CD4-positive, alpha-beta T cell treated with Interleukin-10 for 1 hour (primary cell): ENCODE measurements at regions not wholly inside any gene's neighbourhood (a gene's known extent, or its start where the extent isn't known, plus 50 kb on each side); places are given as distances from the start of the nearest gene placed in this dataset.

Source experiments
- DNase-seq: peaks from one replicate; pipeline ENCODE4 v3.0.0-alpha.2; 2020

DNA sequence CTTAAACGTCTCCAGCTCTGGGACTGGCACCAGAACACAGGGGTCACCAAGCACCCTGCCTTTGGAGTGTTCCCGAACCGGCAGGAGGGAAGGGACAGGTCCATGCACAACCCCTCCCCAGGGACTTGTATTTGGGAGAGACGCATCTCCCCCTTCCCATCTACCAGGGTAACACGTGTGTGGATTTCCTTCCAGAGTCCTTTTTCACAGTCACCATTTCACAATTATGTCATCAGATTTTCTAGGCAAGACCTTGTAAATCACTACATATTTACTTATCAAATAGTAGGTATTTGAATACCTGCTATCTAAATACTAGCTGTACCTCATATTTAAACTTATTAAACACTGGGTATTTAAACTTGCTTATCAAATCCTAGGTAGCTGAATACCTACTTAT is 57.4 kb upstream of the AJAP1 start:
- DNase-seq: no peak

GRCh38 chr1:4598561-4598960 is 55.8 kb upstream of the AJAP1 start:
- no peak for DNase-seq

- DNase-seq: no peak
Observed at GRCh38 chr1:4599521-4599920, 54.9 kb upstream of the AJAP1 start.

DNA sequence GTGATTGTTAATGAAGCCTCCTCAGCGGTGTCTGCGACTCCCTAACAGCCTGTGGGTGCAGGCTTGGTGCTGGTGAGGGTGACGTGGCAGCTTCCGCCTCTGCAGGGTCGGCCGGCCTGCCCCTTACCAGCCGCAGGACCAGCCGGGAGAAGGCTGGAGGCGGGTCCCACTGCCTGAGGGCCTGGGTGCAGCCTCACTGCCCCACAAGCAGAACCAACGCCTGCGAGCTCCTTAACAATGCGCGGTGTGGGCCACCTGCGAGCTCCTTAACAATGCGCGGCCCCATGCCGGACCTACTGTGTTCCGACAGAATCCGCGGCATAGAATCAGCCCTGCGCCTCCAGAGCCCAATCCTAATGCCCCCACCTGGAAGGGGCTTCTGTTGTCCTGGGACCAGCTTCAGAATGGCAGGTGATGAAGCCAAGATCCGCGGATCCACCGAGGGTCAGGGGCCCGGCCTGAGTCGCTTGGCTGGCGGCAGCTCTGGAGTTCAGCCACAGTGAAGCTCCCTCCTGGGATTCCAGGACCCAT is 54.4 kb upstream of the AJAP1 start:
- DNase-seq: no peak

GRCh38 chr1:4600615-4601460 is 53.6 kb upstream of the AJAP1 start:
- DNase-seq: no peak

- no peak for DNase-seq
Observed at GRCh38 chr1:4601941-4602340, 52.5 kb upstream of the AJAP1 start.

DNA sequence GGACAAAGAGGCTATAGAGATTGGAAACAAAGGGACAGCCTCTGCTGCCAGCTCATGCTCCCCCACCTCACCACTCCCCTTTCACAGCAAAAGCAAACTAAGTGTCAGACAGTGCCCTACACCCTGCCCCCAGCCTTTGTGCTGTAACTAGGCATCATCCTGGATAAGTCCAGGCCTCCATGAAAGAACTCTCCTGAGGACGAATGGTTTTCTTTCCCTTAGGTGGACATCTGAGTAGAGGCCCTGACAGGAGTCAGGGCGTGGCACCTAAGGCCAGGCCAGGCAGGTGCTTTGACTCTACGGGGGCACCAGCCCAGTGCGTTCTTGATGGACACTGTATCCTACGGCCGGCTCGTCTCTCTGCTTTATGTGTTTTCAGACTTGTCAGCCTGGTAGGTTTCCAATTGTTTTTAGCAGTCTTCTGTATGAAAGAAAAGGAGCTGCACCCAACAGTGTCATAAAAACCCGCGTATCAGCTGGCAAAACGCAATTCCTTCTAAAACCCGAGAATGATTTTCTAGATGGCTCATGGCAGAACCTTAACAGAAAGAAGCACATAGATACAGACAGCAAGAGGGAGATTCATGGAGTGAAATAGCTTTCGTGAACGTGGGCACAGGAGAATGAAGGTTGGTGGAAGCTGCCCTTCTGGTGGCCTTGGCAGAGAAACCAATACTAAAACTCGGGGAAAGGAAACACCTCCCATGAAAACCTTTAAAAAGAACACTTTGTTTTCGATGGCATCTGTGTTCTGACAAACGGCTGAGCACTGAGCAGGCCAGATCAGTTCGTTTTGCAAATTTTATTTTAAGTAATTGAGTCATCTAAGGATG is 51.7 kb upstream of the AJAP1 start:
- DNase-seq: no peak

DNA sequence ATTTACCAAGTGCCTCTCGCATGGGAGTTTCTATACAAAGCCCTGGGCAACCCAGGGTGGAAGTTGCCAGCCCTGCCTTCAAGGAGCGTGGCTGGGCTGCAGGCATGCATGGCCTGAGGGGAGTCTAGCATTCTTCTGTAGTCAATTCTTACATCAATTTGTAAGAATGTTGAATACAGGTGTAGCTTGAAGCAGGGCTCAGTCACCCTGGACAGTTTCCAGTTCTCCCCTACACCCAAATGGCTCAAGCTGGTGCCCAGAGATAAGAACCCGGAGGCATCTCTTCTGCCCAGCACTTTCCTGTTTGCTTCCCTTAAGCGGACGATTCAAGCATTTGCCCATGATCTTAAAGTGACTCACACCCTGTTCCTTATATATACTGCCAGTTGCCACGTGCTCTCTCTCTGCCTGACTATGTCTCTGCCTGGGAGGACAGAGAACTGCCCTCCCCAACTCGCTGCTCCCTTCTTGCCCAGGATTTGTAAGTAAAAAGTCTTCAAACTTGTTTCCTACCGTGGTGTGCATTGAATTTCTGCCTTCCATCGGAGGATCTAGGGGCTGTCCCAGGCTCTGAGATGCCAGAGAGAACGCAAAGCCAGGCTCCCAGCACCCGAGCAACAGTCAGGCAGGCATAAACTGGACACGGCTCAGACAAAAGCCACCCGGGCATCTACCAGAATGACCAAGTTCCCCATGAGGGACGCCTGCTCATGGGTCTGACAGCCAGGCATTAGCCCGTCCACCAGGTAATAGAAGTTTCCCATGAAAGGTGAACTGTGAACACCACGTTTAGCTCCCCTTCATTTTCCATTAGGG is 50.9 kb upstream of the AJAP1 start:
- DNase-seq: no peak
